ENCODE measurements at regions not wholly inside any gene's neighbourhood (a gene's known extent, or its start where the extent isn't known, plus 50 kb on each side); places are given as distances from the start of the nearest gene placed in this dataset.

DNA sequence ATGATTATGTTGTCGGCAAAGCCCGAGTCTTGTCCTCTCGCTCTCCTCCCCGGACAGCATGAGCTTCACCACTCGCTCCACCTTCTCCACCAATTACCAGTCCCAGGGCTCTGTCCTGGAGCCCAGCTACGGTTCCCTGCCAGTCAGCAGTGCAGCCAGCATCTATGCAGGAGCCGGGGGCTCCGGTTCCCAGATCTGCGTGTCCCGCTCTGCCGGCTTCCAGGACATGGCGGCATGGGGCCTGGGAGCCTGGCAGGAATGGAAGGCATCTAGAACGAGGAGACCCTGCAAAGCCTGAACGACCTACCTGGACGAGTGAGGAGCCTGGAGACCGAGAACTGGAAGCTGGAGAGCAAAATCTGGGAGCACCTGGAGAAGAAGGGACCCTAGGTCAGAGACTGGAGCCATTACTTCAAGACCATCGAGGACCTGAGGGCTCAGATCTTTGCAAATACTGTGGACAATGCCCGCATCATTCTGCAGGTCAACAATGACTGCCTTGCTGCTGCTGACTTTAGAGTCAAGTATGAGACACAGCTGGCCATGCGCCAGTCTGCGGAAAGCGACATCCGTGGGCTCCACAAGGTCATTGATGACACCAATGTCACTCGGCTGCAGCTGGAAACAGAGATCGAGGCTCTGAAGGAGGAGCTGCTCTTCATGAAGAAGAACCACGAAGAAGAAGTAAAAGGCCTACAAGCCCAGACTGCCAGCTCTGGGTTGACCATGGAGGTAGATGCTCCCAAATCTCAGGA is 101.3 kb upstream of the MAN2A1 start:
- TF ChIP-seq, protein P1, sequence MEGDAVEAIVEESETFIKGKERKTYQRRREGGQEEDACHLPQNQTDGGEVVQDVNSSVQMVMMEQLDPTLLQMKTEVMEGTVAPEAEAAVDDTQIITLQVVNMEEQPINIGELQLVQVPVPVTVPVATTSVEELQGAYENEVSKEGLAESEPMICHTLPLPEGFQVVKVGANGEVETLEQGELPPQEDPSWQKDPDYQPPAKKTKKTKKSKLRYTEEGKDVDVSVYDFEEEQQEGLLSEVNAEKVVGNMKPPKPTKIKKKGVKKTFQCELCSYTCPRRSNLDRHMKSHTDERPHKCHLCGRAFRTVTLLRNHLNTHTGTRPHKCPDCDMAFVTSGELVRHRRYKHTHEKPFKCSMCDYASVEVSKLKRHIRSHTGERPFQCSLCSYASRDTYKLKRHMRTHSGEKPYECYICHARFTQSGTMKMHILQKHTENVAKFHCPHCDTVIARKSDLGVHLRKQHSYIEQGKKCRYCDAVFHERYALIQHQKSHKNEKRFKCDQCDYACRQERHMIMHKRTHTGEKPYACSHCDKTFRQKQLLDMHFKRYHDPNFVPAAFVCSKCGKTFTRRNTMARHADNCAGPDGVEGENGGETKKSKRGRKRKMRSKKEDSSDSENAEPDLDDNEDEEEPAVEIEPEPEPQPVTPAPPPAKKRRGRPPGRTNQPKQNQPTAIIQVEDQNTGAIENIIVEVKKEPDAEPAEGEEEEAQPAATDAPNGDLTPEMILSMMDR (IDR thresholded peaks at IDR 0.05; ENCODE audit: control insufficient read depth, insufficient read depth, low read depth, low read length, missing control alignments): no peak
- DNase-seq (ENCODE audit: low read depth): no peak
- H3K4me3 ChIP-seq (ENCODE audit: control insufficient read depth, low read depth, low read length): no peak overlapping the region

DNA sequence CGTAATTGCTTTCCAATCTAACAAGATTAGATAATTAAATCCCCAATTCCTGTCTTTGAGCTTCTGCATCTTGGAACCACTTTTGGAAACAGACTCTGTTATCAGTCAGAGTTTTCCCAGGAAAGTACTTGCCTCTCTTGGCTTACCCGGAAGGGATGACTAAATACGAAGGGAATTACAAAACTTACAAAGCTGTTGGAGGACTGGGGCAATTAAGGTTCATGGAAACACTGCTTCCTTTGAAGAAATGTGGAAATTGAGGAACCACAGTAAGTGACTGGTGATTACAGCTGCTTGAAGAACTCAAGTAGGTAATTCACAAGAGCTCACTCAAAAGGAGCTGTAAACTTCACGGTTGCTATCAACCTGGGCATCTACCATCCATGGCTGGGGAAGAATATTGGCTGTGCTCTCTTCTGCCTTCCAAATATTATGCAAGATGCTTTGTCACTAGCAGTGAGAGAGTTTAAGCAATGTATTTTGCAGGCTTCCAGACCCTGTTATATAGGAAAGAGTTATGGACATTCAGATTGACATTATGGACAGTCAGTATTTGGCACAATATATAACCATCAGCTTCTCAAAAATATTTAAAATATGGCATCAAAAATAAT is 104.6 kb upstream of the MAN2A1 start:
- TF ChIP-seq, protein P1 (IDR thresholded peaks at IDR 0.05; ENCODE audit: control insufficient read depth, insufficient read depth, low read depth, low read length, missing control alignments): no peak
- H3K4me3 ChIP-seq (ENCODE audit: control insufficient read depth, low read depth, low read length): no peak overlapping the region
- DNase-seq (ENCODE audit: low read depth): no peak

DNA sequence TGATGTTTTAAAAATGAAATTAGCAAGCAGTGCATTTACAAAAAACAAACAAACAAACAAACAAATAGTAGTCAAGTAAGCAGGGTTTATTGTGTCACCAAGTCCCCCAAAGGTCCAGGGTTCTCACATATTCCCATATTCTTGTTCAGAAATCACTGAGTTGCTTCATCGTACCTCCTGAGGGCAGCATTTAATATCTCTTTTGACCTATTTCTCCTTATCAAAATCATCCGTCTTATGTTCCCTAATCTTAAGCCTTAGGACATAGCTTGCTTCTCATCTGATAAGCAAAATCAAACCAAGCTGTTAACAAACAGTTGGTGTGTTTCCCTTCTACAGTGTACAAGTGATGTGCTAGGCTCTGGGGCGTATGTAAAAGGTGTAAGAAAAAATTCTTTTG is 109.5 kb upstream of the MAN2A1 start:
- H3K4me3 ChIP-seq (ENCODE audit: control insufficient read depth, low read depth, low read length): no peak overlapping the region
- TF ChIP-seq, protein P1 (IDR thresholded peaks at IDR 0.05; ENCODE audit: control insufficient read depth, insufficient read depth, low read depth, low read length, missing control alignments): no peak
- DNase-seq (ENCODE audit: low read depth): no peak

DNA sequence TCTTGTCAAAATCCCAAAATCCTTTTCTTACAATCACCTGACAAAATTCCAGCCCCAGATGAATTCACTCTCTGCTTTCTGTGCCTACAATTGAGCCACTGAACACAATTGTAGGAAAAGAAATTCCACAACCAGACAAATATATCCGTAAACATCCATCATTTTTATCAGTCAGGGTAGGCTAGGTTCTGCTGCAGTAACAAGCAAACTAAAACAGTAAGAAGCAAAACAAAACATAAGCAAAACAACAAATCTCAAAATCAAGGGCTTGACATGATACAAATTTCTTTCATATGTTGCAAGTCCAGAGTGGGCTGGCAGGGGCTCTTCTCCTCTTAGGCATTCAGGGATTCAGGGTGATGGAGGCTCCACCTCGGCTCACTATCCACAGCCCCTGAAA is 114.2 kb upstream of the MAN2A1 start:
- DNase-seq (ENCODE audit: low read depth): no peak
- no peak overlapping the region for H3K4me3 ChIP-seq (ENCODE audit: control insufficient read depth, low read depth, low read length)
- TF ChIP-seq, protein P1 (IDR thresholded peaks at IDR 0.05; ENCODE audit: control insufficient read depth, insufficient read depth, low read depth, low read length, missing control alignments): no peak

DNA sequence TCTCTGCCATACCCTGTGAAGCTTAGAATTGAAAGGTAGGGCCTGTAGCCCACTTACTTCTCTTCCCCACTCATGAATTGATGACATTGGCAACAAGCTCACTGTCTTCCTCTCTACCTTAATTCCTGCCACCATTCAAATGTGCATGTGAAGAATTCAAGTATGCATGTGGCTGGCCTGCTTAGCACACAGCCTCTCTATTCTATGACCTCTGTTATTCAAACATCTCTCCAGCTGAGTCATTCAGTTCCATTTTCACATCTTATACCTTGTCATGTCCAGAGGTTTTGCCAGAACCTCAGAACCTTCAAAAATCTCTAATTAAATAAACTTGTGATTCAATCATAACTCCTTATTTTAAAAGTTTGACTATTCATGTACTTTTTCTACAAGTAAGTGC is 114.7 kb upstream of the MAN2A1 start:
- no peak for DNase-seq (ENCODE audit: low read depth)
- H3K4me3 ChIP-seq (ENCODE audit: control insufficient read depth, low read depth, low read length): no peak overlapping the region
- TF ChIP-seq, protein P1 (IDR thresholded peaks at IDR 0.05; ENCODE audit: control insufficient read depth, insufficient read depth, low read depth, low read length, missing control alignments): no peak

DNA sequence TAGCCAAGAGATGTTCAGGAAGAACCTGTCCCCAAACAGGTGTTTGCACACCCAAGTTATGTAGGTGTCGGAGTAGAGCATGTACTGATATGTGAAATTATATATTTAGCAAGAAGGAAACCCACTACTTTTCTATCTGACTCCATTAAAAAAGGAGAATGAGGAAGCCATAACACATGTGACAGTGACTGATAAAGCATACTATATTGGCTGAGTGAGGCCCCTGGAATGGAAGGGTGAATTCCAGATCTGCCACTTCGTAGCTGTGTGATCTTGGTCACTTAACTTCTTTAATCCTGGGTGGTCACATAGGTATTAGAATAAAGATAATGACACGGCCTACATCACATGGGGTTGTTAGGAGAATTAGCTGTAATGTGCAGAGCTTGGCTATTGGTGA is 116.0 kb upstream of the MAN2A1 start:
- DNase-seq (ENCODE audit: low read depth): no peak
- H3K4me3 ChIP-seq (ENCODE audit: control insufficient read depth, low read depth, low read length): no peak overlapping the region
- TF ChIP-seq, protein P1 (IDR thresholded peaks at IDR 0.05; ENCODE audit: control insufficient read depth, insufficient read depth, low read depth, low read length, missing control alignments): no peak

All from AG09309 (cell line).